ENCODE measurements at regions not wholly inside any gene's neighbourhood (a gene's known extent, or its start where the extent isn't known, plus 50 kb on each side); places are given as distances from the start of the nearest gene placed in this dataset.

DNA sequence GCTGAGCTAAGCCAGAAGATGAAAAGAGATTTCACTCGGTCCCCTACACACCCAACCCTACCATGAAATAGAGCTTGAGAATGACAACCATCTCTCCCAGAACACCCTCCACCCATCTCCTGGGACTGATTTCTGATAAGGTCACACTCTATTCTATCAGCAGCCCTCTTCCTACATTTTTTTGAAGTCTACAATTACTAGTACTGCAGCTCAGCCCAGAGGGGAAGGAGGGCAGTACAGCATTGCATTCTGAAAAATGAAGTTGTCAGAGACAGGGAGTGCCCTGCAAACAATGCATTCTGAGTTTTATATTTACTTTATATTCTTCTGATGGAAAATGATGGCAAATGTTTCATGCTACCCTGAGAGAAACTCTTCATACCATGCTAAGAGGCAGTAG lies 318.5 kb downstream of the BCAT1 start:
- FAIRE-seq, result no peak
- BruUV-seq (replicated peaks), result no TSS peak
- Histone ChIP-seq H3K9me3 (replicated peaks; ENCODE audit: control insufficient read depth, insufficient read depth, low read length) (no peaks in the 10 kb centered on the region), H3K4me1 (ENCODE audit: control insufficient read depth, extremely low read depth, insufficient read depth, low read length) (no peaks in the 10 kb centered on the region), H3K9ac (replicated peaks; ENCODE audit: extremely low read depth, insufficient read depth, low read length) (no peak overlapping the region), H4K20me1 (replicated peaks; ENCODE audit: control insufficient read depth, extremely low read depth, insufficient read depth, low read length) (no peaks in the 10 kb centered on the region), H3K9me1 (replicated peaks; ENCODE audit: control insufficient read depth, extremely low read depth, insufficient read depth, low read length) (no peaks in the 10 kb centered on the region), H3K27ac (ENCODE audit: insufficient read depth, low read depth, low read length) (no peak overlapping the region), H2AFZ (ENCODE audit: low read depth, low read length) (no peak overlapping the region), H3K4me2 (ENCODE audit: insufficient read depth, low read length) (no peak overlapping the region), H3K36me3 (ENCODE audit: control insufficient read depth in 2 of 2, extremely low read depth in 1 of 2, insufficient read depth in 2 of 2, low read length in 2 of 2) (no peaks in the 10 kb centered on the region), H3K27me3 (ENCODE audit: control insufficient read depth in 2 of 2, insufficient read depth in 2 of 2, low read length in 2 of 2) (peaks cover 0 to 2% of the 10 kb centered on the region in 2 experiments), H3K4me3 (replicated peaks in 1 of 3; ENCODE audit: insufficient read depth in 1 of 3, low read depth in 1 of 3, low read length in 3 of 3) (no peak overlapping the region), H3K79me2 (ENCODE audit: control insufficient read depth, insufficient read depth, low read length) (no peaks in the 10 kb centered on the region)
- dilution Hi-C loops (cut with MboI; ENCODE audit: extremely low pct_ligation_motif_present, low sequenced_read_pairs), result no loop called here
- TF ChIP-seq GATA2 (IDR thresholded peaks at IDR 0.05; ENCODE audit: insufficient read depth, insufficient read length, low read depth, low read length) (no peak), MYC (IDR thresholded peaks at IDR 0.05; ENCODE audit: low read depth, low read length) (no peak), POLR2A (IDR thresholded peaks at IDR 0.05; ENCODE audit: low read depth, low read length) (no peak), JUN (IDR thresholded peaks at IDR 0.05; ENCODE audit: borderline replicate concordance, insufficient read depth, insufficient read length, low read depth) (no peak), EZH2 (IDR thresholded peaks at IDR 0.05; ENCODE audit: borderline replicate concordance, low read depth, low read length, severe bottlenecking) (no peak), POLR2AphosphoS5 (IDR thresholded peaks at IDR 0.05; ENCODE audit: insufficient read depth, low read depth, low read length) (no peak), FOS (IDR thresholded peaks at IDR 0.05; ENCODE audit: borderline replicate concordance, insufficient read depth, low read length) (no peak)
- TF ChIP-seq, protein P1, sequence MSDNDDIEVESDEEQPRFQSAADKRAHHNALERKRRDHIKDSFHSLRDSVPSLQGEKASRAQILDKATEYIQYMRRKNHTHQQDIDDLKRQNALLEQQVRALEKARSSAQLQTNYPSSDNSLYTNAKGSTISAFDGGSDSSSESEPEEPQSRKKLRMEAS (IDR thresholded peaks at IDR 0.05; ENCODE audit: insufficient read depth, insufficient read length), result no peak
- TF ChIP-seq, protein P2, sequence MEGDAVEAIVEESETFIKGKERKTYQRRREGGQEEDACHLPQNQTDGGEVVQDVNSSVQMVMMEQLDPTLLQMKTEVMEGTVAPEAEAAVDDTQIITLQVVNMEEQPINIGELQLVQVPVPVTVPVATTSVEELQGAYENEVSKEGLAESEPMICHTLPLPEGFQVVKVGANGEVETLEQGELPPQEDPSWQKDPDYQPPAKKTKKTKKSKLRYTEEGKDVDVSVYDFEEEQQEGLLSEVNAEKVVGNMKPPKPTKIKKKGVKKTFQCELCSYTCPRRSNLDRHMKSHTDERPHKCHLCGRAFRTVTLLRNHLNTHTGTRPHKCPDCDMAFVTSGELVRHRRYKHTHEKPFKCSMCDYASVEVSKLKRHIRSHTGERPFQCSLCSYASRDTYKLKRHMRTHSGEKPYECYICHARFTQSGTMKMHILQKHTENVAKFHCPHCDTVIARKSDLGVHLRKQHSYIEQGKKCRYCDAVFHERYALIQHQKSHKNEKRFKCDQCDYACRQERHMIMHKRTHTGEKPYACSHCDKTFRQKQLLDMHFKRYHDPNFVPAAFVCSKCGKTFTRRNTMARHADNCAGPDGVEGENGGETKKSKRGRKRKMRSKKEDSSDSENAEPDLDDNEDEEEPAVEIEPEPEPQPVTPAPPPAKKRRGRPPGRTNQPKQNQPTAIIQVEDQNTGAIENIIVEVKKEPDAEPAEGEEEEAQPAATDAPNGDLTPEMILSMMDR (IDR thresholded peaks at IDR 0.05; ENCODE audit: extremely low read depth in 1 of 2, insufficient read depth in 1 of 2, low read depth in 1 of 2, low read length in 2 of 2), result no peak
- CTCF ChIA-PET, result interaction anchor here (1.3 kb wide), 1 partner anchor 16 kb away, joined by 3 read pairs; no protein-coding TSS in a partner anchor
- intact Hi-C loops (cut with micrococcal nuclease), result no loop called here
- POLR2A ChIA-PET, result no interaction called here
- DNase-seq (ENCODE audit: low read depth, low spot score), result no peak
